Kidney (tissue), 13 donors: ENCODE measurements at regions not wholly inside any gene's neighbourhood (a gene's known extent, or its start where the extent isn't known, plus 50 kb on each side); places are given as distances from the start of the nearest gene placed in this dataset.
"Not testable (repeated sequence)": the region's sequence is repeated elsewhere in the genome, so short reads cannot be mapped to it uniquely, and the experiment has no call there.

Source experiments
- DNase-seq, 5 donors: peaks; one replicate each; pipeline ENCODE4 v3.0.0-alpha.2; 2013 to 2020
- FAIRE-seq: peaks from 2 replicates; lab custom pipeline; 2012; peaks lifted over from hg19 to GRCh38; lab: Jason Lieb, UNC
- H3K27ac ChIP-seq, 2 donors: one replicate each; pipeline ENCODE4 v1.7.0; 2013; ENCODE audit warnings: low read depth in 2 of 2, low read length in 2 of 2, inconsistent platforms in 1 of 2
- H3K27me3 ChIP-seq: one replicate; pipeline ENCODE4 v1.7.1; 2013; ENCODE audit warnings: low read length, inconsistent platforms; ENCODE audit not compliant: control insufficient read depth, insufficient read depth
- H3K36me3 ChIP-seq, 3 donors: one replicate each; pipeline versions ENCODE4 v1.7.0 to v1.7.1; 2013; ENCODE audit warnings: low read length in 3 of 3, control low read depth in 1 of 3, inconsistent platforms in 1 of 3; ENCODE audit not compliant: insufficient read depth in 3 of 3, control insufficient read depth in 2 of 3
- H3K4me1 ChIP-seq, 3 donors: one replicate each; pipeline versions ENCODE4 v1.7.0 to v1.7.1; 2013; ENCODE audit warnings: low read length in 3 of 3, inconsistent platforms in 1 of 3, low read depth in 1 of 3; ENCODE audit not compliant: control insufficient read depth in 2 of 3, insufficient read depth in 2 of 3
- H3K4me3 ChIP-seq, 3 donors: one replicate each; pipeline versions ENCODE4 v1.7.0 to v1.8.1; 2013; ENCODE audit warnings: low read length in 3 of 3, control low read depth in 1 of 3, inconsistent platforms in 1 of 3
- H3K9ac ChIP-seq, 3 donors: one replicate each; pipeline versions ENCODE4 v1.7.0 to v1.7.1; 2013; ENCODE audit warnings: low read length in 3 of 3, control low read depth in 1 of 3, inconsistent platforms in 1 of 3
- H3K9me3 ChIP-seq, 3 donors: one replicate each; pipeline versions ENCODE4 v1.7.0 to v1.7.1; 2013; ENCODE audit warnings: low read length in 3 of 3, control low read depth in 1 of 3, inconsistent platforms in 1 of 3; ENCODE audit not compliant: control insufficient read depth in 2 of 3, insufficient read depth in 1 of 3
- intact Hi-C: fragments of 100-400 bp; cut with DNase I; formaldehyde crosslinking; loops from one replicate; pipeline ENCODE4 v1.11.1; 2022
- TF ChIP-seq, protein P1 (sequence below): IDR thresholded peaks from 3 replicates; pipeline ENCODE4 v1.5.1; 2012; ENCODE audit warnings: mild to moderate bottlenecking, moderate library complexity, borderline replicate concordance; ENCODE audit not compliant: insufficient read depth; ENCODE audit errors: extremely low read depth
- donor health status: control.
- donor health status: control.
- donor health status: control.
- donor health status: control.
- donor health status: control.
- donor health status: DM: yes; HTN: yes; CAD: no.
- donor health status: Normal renal cell carcinoma (clear cell type).

DNA sequence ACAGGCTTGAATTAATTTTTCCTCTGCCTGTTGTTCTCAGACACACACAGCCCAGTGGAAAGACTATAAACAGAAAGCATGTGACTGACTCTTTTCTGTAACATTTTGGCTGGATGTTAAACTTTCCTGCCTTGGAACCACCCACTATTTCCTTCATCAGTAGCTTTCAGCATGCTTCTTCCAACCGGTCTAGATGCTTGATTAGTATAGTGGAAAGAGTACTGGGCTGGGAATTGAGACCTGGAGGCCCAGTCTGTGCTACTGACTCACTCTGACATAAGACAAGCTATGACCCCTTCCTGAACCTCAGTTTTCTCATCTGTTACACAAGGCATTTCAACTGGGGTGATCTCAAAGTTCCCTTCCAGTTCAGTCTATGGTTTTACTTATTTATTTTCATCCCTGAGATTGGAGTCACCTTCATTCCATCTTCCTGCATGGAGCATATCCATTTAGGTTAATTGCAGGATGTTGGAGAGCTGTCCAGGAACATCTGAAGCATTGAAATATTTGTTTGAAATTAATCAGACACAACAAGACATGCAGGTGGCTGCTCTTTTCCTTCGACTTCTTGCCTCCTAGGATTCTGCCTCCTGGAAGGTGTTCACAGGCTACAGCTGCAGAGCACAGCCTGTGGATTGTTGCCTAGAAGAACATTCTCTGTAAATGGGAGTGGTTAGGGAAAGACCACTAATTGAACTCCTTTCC lies 173.4 kb downstream of the RTL9 start:
- intact Hi-C loops, result no loop called here
- Histone ChIP-seq H3K27me3 (no peaks in the 10 kb centered on the region), H3K4me3 (no peak overlapping the region), H3K4me1 (no peaks in the 10 kb centered on the region), H3K36me3 (no peaks in the 10 kb centered on the region), H3K27ac (no peak overlapping the region), H3K9me3 (no peaks in the 10 kb centered on the region), H3K9ac (no peak overlapping the region)
- TF ChIP-seq, protein P1, sequence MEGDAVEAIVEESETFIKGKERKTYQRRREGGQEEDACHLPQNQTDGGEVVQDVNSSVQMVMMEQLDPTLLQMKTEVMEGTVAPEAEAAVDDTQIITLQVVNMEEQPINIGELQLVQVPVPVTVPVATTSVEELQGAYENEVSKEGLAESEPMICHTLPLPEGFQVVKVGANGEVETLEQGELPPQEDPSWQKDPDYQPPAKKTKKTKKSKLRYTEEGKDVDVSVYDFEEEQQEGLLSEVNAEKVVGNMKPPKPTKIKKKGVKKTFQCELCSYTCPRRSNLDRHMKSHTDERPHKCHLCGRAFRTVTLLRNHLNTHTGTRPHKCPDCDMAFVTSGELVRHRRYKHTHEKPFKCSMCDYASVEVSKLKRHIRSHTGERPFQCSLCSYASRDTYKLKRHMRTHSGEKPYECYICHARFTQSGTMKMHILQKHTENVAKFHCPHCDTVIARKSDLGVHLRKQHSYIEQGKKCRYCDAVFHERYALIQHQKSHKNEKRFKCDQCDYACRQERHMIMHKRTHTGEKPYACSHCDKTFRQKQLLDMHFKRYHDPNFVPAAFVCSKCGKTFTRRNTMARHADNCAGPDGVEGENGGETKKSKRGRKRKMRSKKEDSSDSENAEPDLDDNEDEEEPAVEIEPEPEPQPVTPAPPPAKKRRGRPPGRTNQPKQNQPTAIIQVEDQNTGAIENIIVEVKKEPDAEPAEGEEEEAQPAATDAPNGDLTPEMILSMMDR, result no peak
- FAIRE-seq (no peak), DNase-seq (no peak)

DNA sequence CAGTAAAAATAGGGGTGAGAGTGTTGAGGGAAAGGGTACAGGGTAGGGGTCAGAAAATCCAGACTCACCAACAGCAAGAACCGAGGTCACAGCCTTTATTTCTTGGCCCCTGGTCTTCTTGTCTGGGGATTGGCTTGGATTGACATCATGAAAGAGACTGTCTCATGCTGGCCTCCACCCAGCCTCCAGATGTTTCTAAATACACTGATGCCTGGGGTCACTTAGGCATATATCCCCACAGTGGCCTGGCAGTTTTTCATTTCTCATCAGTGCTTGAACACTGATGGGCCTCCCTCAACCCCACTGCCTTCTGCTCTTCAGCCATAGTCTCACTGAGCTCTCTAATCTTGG lies 173.9 kb downstream of the RTL9 start:
- no peaks in the 10 kb centered on the region for H3K27me3 ChIP-seq
- TF ChIP-seq, protein P1, result no peak
- no peaks in the 10 kb centered on the region for H3K4me1 ChIP-seq
- DNase-seq (no peak), FAIRE-seq (no peak)
- no peaks in the 10 kb centered on the region for H3K9me3 ChIP-seq
- H3K36me3 ChIP-seq, result no peaks in the 10 kb centered on the region
- intact Hi-C loops, result no loop called here
- no peak overlapping the region for H3K27ac ChIP-seq
- H3K4me3 ChIP-seq, result no peak overlapping the region
- no peak overlapping the region for H3K9ac ChIP-seq

DNA sequence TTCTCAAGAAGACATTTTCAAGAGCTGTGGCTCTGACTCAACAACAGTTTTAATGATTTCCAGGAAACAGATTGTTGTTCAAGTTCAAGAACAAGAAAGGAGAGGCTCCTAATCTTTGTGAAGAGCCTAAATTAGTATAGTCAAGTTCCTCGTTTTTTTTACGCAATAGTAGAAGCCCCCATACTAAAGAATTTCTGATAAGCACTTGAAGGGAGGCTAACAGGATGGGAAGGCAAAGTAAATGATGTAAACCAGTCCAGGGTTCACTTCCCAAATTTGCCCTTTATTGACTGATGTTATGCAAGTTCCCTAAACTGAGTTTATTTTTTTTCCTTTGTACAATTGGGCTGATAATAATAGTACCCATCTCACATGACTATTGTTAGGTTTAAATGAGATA lies 178.2 kb downstream of the RTL9 start:
- TF ChIP-seq, protein P1, result no peak
- peak in 1 of 5 donors; percentile 15 for DNase-seq

DNA sequence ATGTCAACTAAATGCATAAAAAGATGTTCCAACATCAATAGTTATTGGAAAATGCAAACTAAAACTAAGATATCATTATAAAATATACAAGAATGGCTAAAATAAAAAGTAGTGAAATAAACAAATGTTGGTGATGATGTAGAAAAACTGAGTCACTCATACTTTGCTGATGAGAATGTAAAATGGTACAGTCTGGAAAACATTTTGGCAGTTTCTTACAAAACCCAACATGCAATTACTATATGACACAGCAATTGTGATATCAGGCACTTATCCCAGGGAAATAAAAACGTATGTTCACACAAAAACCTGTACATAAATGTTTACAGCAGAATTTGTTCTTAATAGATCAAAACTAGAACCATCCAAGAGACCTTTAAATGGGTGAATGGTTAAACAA lies 182.6 kb downstream of the RTL9 start:
- no peak for DNase-seq

More for the DNA sequence above, 178.2 kb downstream of the RTL9 start:
- H3K4me3 ChIP-seq, result no peak overlapping the region
- no peak overlapping the region for H3K9ac ChIP-seq
- H3K4me1 ChIP-seq, result no peaks in the 10 kb centered on the region
- no peaks in the 10 kb centered on the region for H3K27me3 ChIP-seq
- FAIRE-seq, result no peak
- no peaks in the 10 kb centered on the region for H3K36me3 ChIP-seq
- intact Hi-C loops, result no loop called here
- H3K27ac ChIP-seq, result no peak overlapping the region
- H3K9me3 ChIP-seq, result no peaks in the 10 kb centered on the region

DNA sequence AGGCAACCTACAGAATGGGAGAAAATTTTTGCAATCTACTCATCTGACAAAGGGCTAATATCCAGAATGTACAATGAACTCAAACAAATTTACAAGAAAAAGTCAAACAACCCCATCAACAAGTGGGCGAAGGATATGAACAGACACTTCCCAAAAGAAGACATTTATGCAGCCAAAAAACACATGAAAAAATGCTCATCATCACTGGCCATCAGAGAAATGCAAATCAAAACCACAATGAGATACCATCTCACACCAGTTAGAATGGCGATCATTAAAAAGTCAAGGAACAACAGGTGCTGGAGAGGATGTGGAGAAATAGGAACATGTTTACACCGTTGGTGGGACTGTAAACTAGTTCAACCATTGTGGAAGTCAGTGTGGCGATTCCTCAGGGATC lies 192.2 kb downstream of the RTL9 start:
- H3K4me1 ChIP-seq, H3K9me3 ChIP-seq, H3K4me3 ChIP-seq, intact Hi-C loops, H3K36me3 ChIP-seq, DNase-seq, H3K9ac ChIP-seq, H3K27ac ChIP-seq, FAIRE-seq, H3K27me3 ChIP-seq: not testable (repeated sequence)

More for the DNA sequence above, 182.6 kb downstream of the RTL9 start:
- H3K27me3 ChIP-seq, result no peaks in the 10 kb centered on the region
- no peak overlapping the region for H3K9ac ChIP-seq
- FAIRE-seq, result peak; percentile 80
- no peaks in the 10 kb centered on the region for H3K36me3 ChIP-seq
- H3K4me1 ChIP-seq, result no peaks in the 10 kb centered on the region
- H3K27ac ChIP-seq, result no peak overlapping the region
- TF ChIP-seq, protein P1, result no peak
- intact Hi-C loops, result no loop called here
- H3K4me3 ChIP-seq, result no peak overlapping the region
- H3K9me3 ChIP-seq, result no peaks in the 10 kb centered on the region
